Body of pancreas (tissue), 4 donors: ENCODE measurements at regions not wholly inside any gene's neighbourhood (a gene's known extent, or its start where the extent isn't known, plus 50 kb on each side); places are given as distances from the start of the nearest gene placed in this dataset.

Experiments
- ATAC-seq: fragments of 150-250 bp; one replicate; pipeline ENCODE4 v1.9.1; 2016
- DNase-seq, 4 donors: peaks; one replicate each; pipeline ENCODE4 v3.0.0-alpha.2; 2019
- H3K27ac ChIP-seq, 4 donors: fragments of 200-600 bp; sonication (generic); 1 replicate in 3 of 4; 2 replicates in 1 of 4; pipeline versions ENCODE4 v1.5.1 to v1.6.1; 2016 to 2019; ENCODE audit warnings: mild to moderate bottlenecking in 1 of 4, mixed read lengths in 1 of 4, moderate library complexity in 1 of 4
- H3K27me3 ChIP-seq, 2 donors: fragments of 200-600 bp; sonication (generic); one replicate each; pipeline ENCODE4 v1.6.0; 2016; ENCODE audit warnings: mild to moderate bottlenecking in 1 of 2
- H3K36me3 ChIP-seq, 2 donors: fragments of 200-600 bp; sonication (generic); replicated peaks in 1 of 2; 2 replicates each; pipeline ENCODE4 v1.5.1; 2016; ENCODE audit warnings: low read depth in 2 of 2; ENCODE audit not compliant: insufficient read depth in 1 of 2
- H3K4me1 ChIP-seq: fragments of 200-600 bp; sonication (generic); one replicate; pipeline ENCODE4 v1.6.0; 2016
- H3K4me3 ChIP-seq, 2 donors: fragments of 200-600 bp; sonication (generic); 1 replicate in 1 of 2; 2 replicates in 1 of 2; pipeline ENCODE4 v1.5.1; 2016 to 2019
- H3K9me3 ChIP-seq, 3 donors: fragments of 200-600 bp; sonication (generic); 1 replicate in 2 of 3; 2 replicates in 1 of 3; pipeline ENCODE4 v1.5.1; 2016
- CTCF ChIP-seq, 7 experiments: fragments of 450-650 bp in 4 of 7; fragments of 200-600 bp in 3 of 7; sonication (generic) in 3 of 7; IDR thresholded peaks; one replicate each; pipeline ENCODE4 v1.5.1; 2016 to 2019; ENCODE audit warnings: antibody characterized with exemption in 7 of 7
- POLR2A ChIP-seq, 3 donors: fragments of 450-650 bp; IDR thresholded peaks; one replicate each; pipeline ENCODE4 v1.6.1; 2016; ENCODE audit warnings: antibody characterized with exemption in 3 of 3, mild to moderate bottlenecking in 2 of 3
- WGBS, 2 donors: methylation state at CpG; one replicate each; pipeline ENCODE4 v1.1.5; 2017; 5-methylcytosine and 5-hydroxymethylcytosine counted together
- intact Hi-C: fragments of 100-400 bp; cut with DNase I; formaldehyde crosslinking; loops from one replicate; pipeline ENCODE4 v1.15.1; 2023

GRCh38 chr15:101590785-101591184, 61.4 kb downstream of the TM2D3 start:
- Histone ChIP-seq H3K27ac (no peak overlapping the region), H3K36me3 (no peaks in the 10 kb centered on the region), H3K9me3 (peaks cover 0 to 6% (median 0%) of the 10 kb centered on the region in 3 donors), H3K4me1 (no peaks in the 10 kb centered on the region), H3K27me3 (no peaks in the 10 kb centered on the region), H3K4me3 (no peak overlapping the region)
- intact Hi-C loops = no loop called here
- no peak for DNase-seq
- TF ChIP-seq CTCF (IDR thresholded peaks at IDR 0.05) (no peak), POLR2A (IDR thresholded peaks at IDR 0.05) (no peak)
- ATAC-seq = no peak
- WGBS, 2 donors = 58 to 64% methylated on average over 3 of the region's 3 CpGs

DNA sequence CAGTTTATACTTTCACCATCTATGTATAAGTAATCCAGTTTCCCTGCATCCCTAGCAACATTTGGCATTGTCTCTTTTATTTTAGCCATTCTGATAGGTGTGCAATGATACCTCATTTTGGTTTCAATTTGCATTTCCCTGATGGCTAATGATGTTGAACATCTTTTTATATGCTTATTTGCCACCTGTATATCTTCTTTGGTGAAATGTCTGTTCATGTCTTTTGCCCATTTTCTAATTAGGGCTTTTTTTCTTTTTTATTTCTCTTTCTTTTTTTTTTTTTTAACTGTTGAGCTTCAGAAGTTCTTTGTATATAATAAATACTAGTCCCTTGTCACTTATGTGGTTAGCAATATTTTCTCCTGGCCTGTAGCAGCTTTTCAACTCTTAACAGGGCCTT, 68.9 kb downstream of the TM2D3 start:
- no peak overlapping the region for H3K27ac ChIP-seq
- no peak for ATAC-seq
- H3K9me3 ChIP-seq = no peaks in the 10 kb centered on the region
- H3K27me3 ChIP-seq = no peaks in the 10 kb centered on the region
- no peaks in the 10 kb centered on the region for H3K36me3 ChIP-seq
- H3K4me1 ChIP-seq = no peaks in the 10 kb centered on the region
- H3K4me3 ChIP-seq = no peak overlapping the region
- DNase-seq = no peak
- intact Hi-C loops = no loop called here
- no peak for TF ChIP-seq CTCF (IDR thresholded peaks at IDR 0.05)
- no peak for TF ChIP-seq POLR2A (IDR thresholded peaks at IDR 0.05)

DNA sequence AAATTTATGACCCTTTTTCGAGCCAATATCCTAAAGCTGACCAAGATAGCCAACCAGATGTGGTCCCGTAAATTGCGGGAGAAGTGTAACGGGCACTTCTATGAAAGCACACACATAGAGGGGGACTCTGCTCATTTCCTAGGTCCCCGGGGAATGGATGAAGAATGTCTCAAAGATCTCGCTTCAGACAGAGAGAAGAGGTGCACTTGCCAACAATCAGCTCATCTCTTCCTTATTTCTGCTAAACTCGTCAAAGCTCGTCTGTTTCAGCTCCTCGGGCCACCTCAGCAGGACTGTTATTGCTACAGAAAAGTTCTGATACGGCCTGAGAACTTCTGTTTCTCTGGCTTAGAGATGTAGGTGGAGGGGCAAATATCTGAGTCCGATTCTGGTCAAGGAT, 71.8 kb downstream of the TM2D3 start:
- WGBS, 2 donors = 65 to 66% methylated on average over 11 of the region's 11 CpGs

DNA sequence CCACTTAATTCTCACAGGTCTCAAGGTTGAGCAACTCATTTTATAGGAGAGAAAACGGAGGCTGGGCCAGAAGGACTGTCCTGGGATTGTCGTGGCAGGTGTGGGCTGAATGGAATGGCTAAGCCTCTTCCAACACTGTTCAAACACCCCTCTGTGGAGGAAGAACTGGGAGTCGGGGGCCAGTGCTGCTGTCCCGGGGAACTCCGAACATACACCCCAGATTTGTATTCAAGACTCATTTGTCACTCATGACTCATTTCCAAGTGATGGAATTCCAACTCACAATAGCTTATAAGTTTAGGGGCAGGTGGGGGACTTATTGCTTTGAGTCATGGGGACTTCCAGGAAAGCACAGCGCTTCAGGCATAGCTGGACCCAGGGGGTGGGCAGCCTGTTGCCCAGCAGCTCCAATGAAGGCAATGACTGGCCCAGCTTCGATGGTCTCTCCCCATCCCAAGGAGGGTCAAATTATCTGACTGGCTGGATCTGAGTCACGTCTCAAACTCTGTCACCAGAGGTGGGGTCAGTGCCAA, 72.5 kb downstream of the TM2D3 start:
- intact Hi-C loops = loop anchor here (10.0 kb wide), 1 partner anchor 275 kb away; no protein-coding TSS in a partner anchor

More for the DNA sequence above, 71.8 kb downstream of the TM2D3 start:
- no peaks in the 10 kb centered on the region for H3K36me3 ChIP-seq
- H3K4me1 ChIP-seq = no peaks in the 10 kb centered on the region
- H3K9me3 ChIP-seq = no peaks in the 10 kb centered on the region
- intact Hi-C loops = no loop called here
- no peak overlapping the region for H3K4me3 ChIP-seq
- H3K27ac ChIP-seq = no peak overlapping the region
- no peaks in the 10 kb centered on the region for H3K27me3 ChIP-seq
- no peak for TF ChIP-seq POLR2A (IDR thresholded peaks at IDR 0.05)
- no peak for TF ChIP-seq CTCF (IDR thresholded peaks at IDR 0.05)
- no peak for DNase-seq
- no peak for ATAC-seq

More for the DNA sequence above, 72.5 kb downstream of the TM2D3 start:
- Histone ChIP-seq H3K27me3 (no peaks in the 10 kb centered on the region), H3K4me1 (no peaks in the 10 kb centered on the region), H3K27ac (no peak overlapping the region), H3K9me3 (no peaks in the 10 kb centered on the region), H3K4me3 (no peak overlapping the region), H3K36me3 (no peaks in the 10 kb centered on the region)
- no peak for TF ChIP-seq POLR2A (IDR thresholded peaks at IDR 0.05)
- TF ChIP-seq CTCF (IDR thresholded peaks at IDR 0.05) = no peak
- no peak for DNase-seq
- 50 to 51% methylated on average over 5 to 8 of the region's 8 CpGs for WGBS, 2 donors
- ATAC-seq = no peak
